ENCODE measurements at regions not wholly inside any gene's neighbourhood (a gene's known extent, or its start where the extent isn't known, plus 50 kb on each side); places are given as distances from the start of the nearest gene placed in this dataset.

DNA sequence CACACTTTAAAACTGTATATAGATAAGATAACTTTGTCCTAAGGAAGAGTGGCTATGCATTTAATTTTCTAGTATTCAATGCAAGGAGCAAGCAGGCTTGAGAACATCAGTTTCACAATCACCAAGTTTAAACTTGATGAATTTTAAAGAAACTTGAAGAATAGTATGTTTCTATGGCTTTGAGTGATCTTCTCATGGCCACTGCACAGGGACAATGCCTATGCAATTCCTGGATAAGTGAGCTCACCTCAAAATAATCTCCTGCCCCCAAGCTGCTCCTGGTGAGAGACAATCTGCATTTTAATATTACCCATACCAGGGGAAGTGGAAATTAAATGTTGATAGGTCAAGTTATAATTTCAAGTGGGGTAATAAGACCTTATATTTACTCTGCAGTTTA, 376.6 kb upstream of the CBLB start:
- Mint-ChIP-seq H3K27me3 (ENCODE audit: low read depth) (no peaks in the 10 kb centered on the region), H3K9me3 (peaks cover 3% of the 10 kb centered on the region), H3K4me1 (ENCODE audit: low read depth) (peaks cover 10% of the 10 kb centered on the region), H3K36me3 (ENCODE audit: insufficient read depth) (no peaks in the 10 kb centered on the region), H3K4me3 (no peak overlapping the region)
- ATAC-seq (no peak), DNase-seq (no peak)

- peak; percentile 72 to 82 for ATAC-seq
- peaks cover 6% of the 10 kb centered on the region for H3K4me1 Mint-ChIP-seq (ENCODE audit: low read depth)
- no peaks in the 10 kb centered on the region for H3K27me3 Mint-ChIP-seq (ENCODE audit: low read depth)
- no peaks in the 10 kb centered on the region for H3K36me3 Mint-ChIP-seq (ENCODE audit: insufficient read depth)
- H3K9me3 Mint-ChIP-seq: peaks cover 4% of the 10 kb centered on the region
- H3K4me3 Mint-ChIP-seq: no peak overlapping the region
- no peak for DNase-seq
Observed at GRCh38 chr3:106247902-106248684, 379.3 kb upstream of the CBLB start.

DNA sequence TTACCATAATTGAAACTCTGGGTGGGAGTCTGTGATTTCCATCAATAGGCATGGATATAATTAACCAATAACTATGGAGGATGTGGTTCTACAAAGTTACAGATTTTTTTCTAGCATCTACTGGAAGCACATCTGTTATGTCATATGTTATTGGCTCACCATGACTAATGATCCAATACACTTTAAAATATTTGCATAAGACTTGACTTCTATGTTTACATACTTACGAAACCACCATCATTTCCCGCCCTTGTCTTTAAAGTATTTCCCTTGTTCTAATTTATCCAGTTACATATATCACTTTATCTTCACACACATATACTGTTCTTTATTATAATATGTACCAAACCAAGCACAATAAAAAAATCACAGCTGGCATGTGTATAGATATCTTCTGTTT, 380.3 kb upstream of the CBLB start:
- ATAC-seq (no peak), DNase-seq (no peak)
- Mint-ChIP-seq H3K9me3 (peaks cover 4% of the 10 kb centered on the region), H3K4me1 (ENCODE audit: low read depth) (peaks cover 6% of the 10 kb centered on the region), H3K4me3 (no peak overlapping the region), H3K27me3 (ENCODE audit: low read depth) (no peaks in the 10 kb centered on the region), H3K36me3 (ENCODE audit: insufficient read depth) (no peaks in the 10 kb centered on the region)

DNA sequence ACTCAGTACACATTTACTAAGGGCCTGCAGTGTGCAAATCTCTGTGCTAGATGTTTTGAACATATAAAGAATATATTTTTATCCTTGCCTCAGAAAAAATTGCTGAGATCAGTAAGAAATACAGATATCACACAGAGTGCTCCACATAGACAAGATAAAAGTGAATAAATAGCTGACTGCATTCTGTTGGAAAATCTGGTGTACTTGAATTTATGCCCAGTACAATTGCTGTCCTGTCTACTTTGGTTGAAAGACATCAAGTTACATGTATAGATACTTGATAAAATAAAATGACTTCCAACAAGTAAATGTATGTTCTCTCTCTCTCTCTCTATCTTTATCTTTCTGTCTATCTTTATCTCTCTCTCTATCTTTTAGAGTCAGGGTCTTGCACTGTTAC, 381.2 kb upstream of the CBLB start:
- Mint-ChIP-seq H3K36me3 (ENCODE audit: insufficient read depth) (no peaks in the 10 kb centered on the region), H3K4me1 (ENCODE audit: low read depth) (peaks cover 6% of the 10 kb centered on the region), H3K4me3 (no peak overlapping the region), H3K9me3 (peaks cover 4% of the 10 kb centered on the region), H3K27me3 (ENCODE audit: low read depth) (no peaks in the 10 kb centered on the region)
- DNase-seq: no peak
- no peak for ATAC-seq

GRCh38 chr3:106251160-106251892, 382.5 kb upstream of the CBLB start:
- Mint-ChIP-seq H3K27me3 (ENCODE audit: low read depth) (no peaks in the 10 kb centered on the region), H3K4me1 (ENCODE audit: low read depth) (peaks cover 9% of the 10 kb centered on the region), H3K9me3 (peaks cover 4% of the 10 kb centered on the region), H3K4me3 (no peak overlapping the region), H3K36me3 (ENCODE audit: insufficient read depth) (no peaks in the 10 kb centered on the region)
- ATAC-seq (no peak), DNase-seq (no peak)

GRCh38 chr3:106255870-106256248, 387.0 kb upstream of the CBLB start:
- Mint-ChIP-seq H3K36me3 (ENCODE audit: insufficient read depth) (no peaks in the 10 kb centered on the region), H3K27me3 (ENCODE audit: low read depth) (no peaks in the 10 kb centered on the region), H3K4me1 (ENCODE audit: low read depth) (peaks cover 3% of the 10 kb centered on the region), H3K9me3 (no peaks in the 10 kb centered on the region), H3K4me3 (no peak overlapping the region)
- DNase-seq: no peak
- ATAC-seq: no peak

- no peak for DNase-seq
- H3K27me3 Mint-ChIP-seq (ENCODE audit: low read depth): no peaks in the 10 kb centered on the region
- peaks cover 3% of the 10 kb centered on the region for H3K4me1 Mint-ChIP-seq (ENCODE audit: low read depth)
- no peaks in the 10 kb centered on the region for H3K9me3 Mint-ChIP-seq
- no peaks in the 10 kb centered on the region for H3K36me3 Mint-ChIP-seq (ENCODE audit: insufficient read depth)
- ATAC-seq: no peak
- H3K4me3 Mint-ChIP-seq: no peak overlapping the region
Observed at GRCh38 chr3:106256249-106256957, 387.6 kb upstream of the CBLB start.

GRCh38 chr3:106257172-106257571, 388.4 kb upstream of the CBLB start:
- H3K36me3 Mint-ChIP-seq (ENCODE audit: insufficient read depth): no peaks in the 10 kb centered on the region
- H3K9me3 Mint-ChIP-seq: no peaks in the 10 kb centered on the region
- ATAC-seq: no peak
- H3K4me3 Mint-ChIP-seq: no peak overlapping the region
- peaks cover 7% of the 10 kb centered on the region for H3K4me1 Mint-ChIP-seq (ENCODE audit: low read depth)
- DNase-seq: no peak
- no peaks in the 10 kb centered on the region for H3K27me3 Mint-ChIP-seq (ENCODE audit: low read depth)

DNA sequence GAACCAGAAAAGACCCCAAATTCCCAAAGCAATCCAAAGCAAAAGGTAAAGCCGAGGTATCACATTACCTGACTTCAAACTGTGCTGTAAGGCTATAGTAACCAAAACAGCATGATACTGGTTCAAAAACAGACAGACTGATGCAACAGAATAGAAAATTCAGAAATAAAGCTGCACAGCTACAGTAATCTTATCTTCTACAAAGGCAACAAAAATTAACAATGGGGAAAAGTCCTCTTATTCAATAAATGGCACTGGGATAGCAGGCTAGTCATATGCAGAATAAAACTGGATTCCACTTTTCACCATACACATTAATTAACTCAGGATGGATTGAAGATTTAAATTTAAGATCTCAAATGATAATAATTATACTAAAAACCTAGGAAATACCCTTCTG, 392.6 kb upstream of the CBLB start:
- Mint-ChIP-seq H3K27me3 (ENCODE audit: low read depth) (no peaks in the 10 kb centered on the region), H3K9me3 (no peaks in the 10 kb centered on the region), H3K36me3 (ENCODE audit: insufficient read depth) (no peaks in the 10 kb centered on the region), H3K4me3 (no peak overlapping the region), H3K4me1 (ENCODE audit: low read depth) (peaks cover 4% of the 10 kb centered on the region)
- ATAC-seq (no peak), DNase-seq (no peak)

GRCh38 chr3:106261915-106262683, 393.3 kb upstream of the CBLB start:
- no peak for DNase-seq
- Mint-ChIP-seq H3K9me3 (no peaks in the 10 kb centered on the region), H3K36me3 (ENCODE audit: insufficient read depth) (no peaks in the 10 kb centered on the region), H3K27me3 (ENCODE audit: low read depth) (no peaks in the 10 kb centered on the region), H3K4me1 (ENCODE audit: low read depth) (peaks cover 4% of the 10 kb centered on the region), H3K4me3 (no peak overlapping the region)
- no peak for ATAC-seq

- H3K4me3 Mint-ChIP-seq: no peak overlapping the region
- no peaks in the 10 kb centered on the region for H3K27me3 Mint-ChIP-seq (ENCODE audit: low read depth)
- no peaks in the 10 kb centered on the region for H3K36me3 Mint-ChIP-seq (ENCODE audit: insufficient read depth)
- H3K4me1 Mint-ChIP-seq (ENCODE audit: low read depth): peaks cover 4% of the 10 kb centered on the region
- ATAC-seq (no peak), DNase-seq (no peak)
- H3K9me3 Mint-ChIP-seq: no peaks in the 10 kb centered on the region
Observed at GRCh38 chr3:106263011-106263410, 394.2 kb upstream of the CBLB start.

DNA sequence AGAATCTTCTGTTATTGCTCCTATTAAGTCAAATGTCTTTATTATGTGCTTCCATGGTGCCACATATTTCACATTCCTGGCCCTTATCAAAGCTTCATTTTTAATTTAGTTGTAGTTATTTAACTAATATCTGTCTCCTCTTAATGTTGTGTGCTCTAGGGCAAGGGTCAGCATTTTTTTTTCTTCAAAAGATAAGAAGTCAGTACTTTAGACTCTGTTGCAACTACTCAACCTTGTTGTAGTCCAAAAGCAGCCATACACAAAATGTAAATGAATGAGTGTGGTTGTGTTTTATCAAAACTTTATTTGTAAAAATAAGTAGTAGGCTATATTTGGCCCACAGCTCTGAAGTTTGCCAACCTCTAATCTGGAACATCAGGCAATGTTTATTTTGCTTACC, 394.7 kb upstream of the CBLB start:
- Mint-ChIP-seq H3K27me3 (ENCODE audit: low read depth) (no peaks in the 10 kb centered on the region), H3K9me3 (no peaks in the 10 kb centered on the region), H3K4me3 (no peak overlapping the region), H3K36me3 (ENCODE audit: insufficient read depth) (no peaks in the 10 kb centered on the region), H3K4me1 (ENCODE audit: low read depth) (peaks cover 4% of the 10 kb centered on the region)
- no peak for DNase-seq
- no peak for ATAC-seq

DNA sequence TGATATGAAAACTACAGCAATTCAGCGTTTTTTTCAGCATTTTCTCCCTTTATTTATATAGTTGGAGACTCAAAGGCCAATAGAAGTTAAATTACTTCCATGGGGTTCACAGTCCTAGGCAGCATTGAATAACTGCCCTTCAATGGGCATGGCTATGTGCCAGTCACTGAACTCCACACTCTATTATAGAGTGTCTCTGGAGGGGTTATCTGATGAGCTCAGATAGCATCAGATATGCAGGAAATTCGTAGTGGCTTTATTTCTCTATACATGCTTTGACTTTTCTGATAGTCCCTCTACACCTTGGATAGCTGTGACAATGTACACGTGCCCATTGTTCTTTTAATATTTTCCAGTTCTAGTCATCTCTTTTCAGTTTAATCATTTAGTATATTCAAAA, 396.9 kb upstream of the CBLB start:
- no peak for DNase-seq
- H3K9me3 Mint-ChIP-seq: no peaks in the 10 kb centered on the region
- ATAC-seq: no peak
- H3K4me1 Mint-ChIP-seq (ENCODE audit: low read depth): peaks cover 4% of the 10 kb centered on the region
- H3K36me3 Mint-ChIP-seq (ENCODE audit: insufficient read depth): no peaks in the 10 kb centered on the region
- H3K27me3 Mint-ChIP-seq (ENCODE audit: low read depth): no peaks in the 10 kb centered on the region
- no peak overlapping the region for H3K4me3 Mint-ChIP-seq

DNA sequence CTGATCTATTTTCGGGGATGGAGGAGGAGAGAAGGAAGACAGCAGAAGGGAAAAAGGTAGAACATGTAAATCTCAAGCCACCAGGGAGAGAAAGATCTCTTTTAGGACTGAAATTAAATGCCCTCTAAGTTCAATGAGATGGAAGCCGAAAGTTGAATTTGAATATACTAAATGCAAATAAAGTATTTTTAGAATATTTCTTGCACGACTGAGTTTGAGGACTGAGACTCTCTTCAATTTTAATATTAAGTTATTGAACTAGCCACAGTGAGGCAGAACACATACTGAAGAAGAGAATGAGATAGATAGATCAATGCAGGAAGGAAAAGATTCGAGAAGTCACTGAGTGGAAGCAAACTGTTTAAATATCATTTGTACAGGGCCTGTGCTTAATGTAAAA, 399.9 kb upstream of the CBLB start:
- H3K9me3 Mint-ChIP-seq: no peaks in the 10 kb centered on the region
- ATAC-seq: no peak
- no peak for DNase-seq
- no peaks in the 10 kb centered on the region for H3K4me1 Mint-ChIP-seq (ENCODE audit: low read depth)
- H3K27me3 Mint-ChIP-seq (ENCODE audit: low read depth): no peaks in the 10 kb centered on the region
- no peaks in the 10 kb centered on the region for H3K36me3 Mint-ChIP-seq (ENCODE audit: insufficient read depth)
- H3K4me3 Mint-ChIP-seq: no peak overlapping the region

All from activated T-cell treated with anti-CD3 and anti-CD28 coated beads, Interleukin-2, amount 50 U/mL, for 4 hours (primary cell).